ENCODE measurements at regions not wholly inside any gene's neighbourhood (a gene's known extent, or its start where the extent isn't known, plus 50 kb on each side); places are given as distances from the start of the nearest gene placed in this dataset.
"Not testable (repeated sequence)": the region's sequence is repeated elsewhere in the genome, so short reads cannot be mapped to it uniquely, and the experiment has no call there.

DNA sequence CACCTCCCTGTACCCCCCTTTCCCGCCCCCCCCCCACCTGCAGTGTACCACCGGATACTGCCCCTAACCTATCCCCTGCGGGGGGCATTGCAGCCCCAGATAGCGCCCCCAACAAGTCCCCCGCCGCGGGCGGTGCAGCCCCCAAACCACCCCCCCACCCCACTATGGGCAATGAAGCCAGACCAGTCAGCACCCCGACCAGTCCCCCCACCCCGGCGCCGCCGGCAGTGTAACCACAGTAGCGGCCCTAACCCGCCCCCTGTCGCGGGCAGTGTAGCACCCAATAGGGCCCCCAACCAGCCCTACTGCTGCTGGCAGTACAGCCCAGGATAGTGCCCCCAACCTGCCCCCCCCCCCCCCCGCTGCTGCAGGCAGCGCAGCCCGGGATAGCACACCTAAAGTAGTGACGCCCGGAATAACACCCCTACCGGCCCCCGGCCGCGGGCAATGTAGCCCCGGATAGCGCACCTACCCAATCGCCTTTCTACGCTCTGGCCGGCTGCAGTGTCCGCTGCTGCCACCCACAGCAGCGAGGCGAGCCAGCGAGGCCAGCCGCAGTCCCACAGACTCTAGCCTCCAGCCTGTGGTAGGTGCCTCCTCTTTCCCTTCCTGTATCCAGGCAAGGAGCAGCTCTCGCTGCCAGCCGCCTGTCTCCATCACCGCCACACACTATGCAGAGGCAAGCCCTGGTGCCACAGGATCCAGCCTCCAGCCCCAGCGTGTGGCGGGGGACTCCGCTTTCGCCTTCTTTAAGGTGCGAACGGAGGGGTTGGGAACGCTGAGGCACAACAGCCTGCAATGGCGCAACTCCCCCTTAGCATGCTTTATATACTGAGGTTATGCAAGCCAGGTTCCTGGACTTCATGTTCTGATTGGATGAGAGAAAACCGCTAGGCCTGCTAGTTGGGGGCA is 229.3 kb downstream of the LIPI start:
- TF ChIP-seq HDAC2 (IDR thresholded peaks at IDR 0.05); MAFK (IDR thresholded peaks at IDR 0.05; ENCODE audit: partially characterized antibody); GATA3 (IDR thresholded peaks at IDR 0.05; ENCODE audit: borderline replicate concordance); RFX5 (IDR thresholded peaks at IDR 0.05); ZSCAN20 (CRISPR knock-in tag; IDR thresholded peaks at IDR 0.05); CHD2 (IDR thresholded peaks at IDR 0.05; ENCODE audit: low read length, partially characterized antibody); RAD21 (conservative IDR thresholded peaks at IDR 0.05 in 1 of 2, IDR thresholded peaks at IDR 0.05 in 1 of 2): not testable (repeated sequence)
- TF ChIP-seq, protein P1, sequence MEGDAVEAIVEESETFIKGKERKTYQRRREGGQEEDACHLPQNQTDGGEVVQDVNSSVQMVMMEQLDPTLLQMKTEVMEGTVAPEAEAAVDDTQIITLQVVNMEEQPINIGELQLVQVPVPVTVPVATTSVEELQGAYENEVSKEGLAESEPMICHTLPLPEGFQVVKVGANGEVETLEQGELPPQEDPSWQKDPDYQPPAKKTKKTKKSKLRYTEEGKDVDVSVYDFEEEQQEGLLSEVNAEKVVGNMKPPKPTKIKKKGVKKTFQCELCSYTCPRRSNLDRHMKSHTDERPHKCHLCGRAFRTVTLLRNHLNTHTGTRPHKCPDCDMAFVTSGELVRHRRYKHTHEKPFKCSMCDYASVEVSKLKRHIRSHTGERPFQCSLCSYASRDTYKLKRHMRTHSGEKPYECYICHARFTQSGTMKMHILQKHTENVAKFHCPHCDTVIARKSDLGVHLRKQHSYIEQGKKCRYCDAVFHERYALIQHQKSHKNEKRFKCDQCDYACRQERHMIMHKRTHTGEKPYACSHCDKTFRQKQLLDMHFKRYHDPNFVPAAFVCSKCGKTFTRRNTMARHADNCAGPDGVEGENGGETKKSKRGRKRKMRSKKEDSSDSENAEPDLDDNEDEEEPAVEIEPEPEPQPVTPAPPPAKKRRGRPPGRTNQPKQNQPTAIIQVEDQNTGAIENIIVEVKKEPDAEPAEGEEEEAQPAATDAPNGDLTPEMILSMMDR (IDR thresholded peaks at IDR 0.05) = not testable (repeated sequence)
- TF ChIP-seq, protein P2, sequence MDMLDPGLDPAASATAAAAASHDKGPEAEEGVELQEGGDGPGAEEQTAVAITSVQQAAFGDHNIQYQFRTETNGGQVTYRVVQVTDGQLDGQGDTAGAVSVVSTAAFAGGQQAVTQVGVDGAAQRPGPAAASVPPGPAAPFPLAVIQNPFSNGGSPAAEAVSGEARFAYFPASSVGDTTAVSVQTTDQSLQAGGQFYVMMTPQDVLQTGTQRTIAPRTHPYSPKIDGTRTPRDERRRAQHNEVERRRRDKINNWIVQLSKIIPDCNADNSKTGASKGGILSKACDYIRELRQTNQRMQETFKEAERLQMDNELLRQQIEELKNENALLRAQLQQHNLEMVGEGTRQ (IDR thresholded peaks at IDR 0.05) = not testable (repeated sequence)
- TF ChIP-seq, protein P3, sequence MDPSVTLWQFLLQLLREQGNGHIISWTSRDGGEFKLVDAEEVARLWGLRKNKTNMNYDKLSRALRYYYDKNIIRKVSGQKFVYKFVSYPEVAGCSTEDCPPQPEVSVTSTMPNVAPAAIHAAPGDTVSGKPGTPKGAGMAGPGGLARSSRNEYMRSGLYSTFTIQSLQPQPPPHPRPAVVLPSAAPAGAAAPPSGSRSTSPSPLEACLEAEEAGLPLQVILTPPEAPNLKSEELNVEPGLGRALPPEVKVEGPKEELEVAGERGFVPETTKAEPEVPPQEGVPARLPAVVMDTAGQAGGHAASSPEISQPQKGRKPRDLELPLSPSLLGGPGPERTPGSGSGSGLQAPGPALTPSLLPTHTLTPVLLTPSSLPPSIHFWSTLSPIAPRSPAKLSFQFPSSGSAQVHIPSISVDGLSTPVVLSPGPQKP (IDR thresholded peaks at IDR 0.05; ENCODE audit: low read depth, low read length) = not testable (repeated sequence)
- TF ChIP-seq, protein P4, sequence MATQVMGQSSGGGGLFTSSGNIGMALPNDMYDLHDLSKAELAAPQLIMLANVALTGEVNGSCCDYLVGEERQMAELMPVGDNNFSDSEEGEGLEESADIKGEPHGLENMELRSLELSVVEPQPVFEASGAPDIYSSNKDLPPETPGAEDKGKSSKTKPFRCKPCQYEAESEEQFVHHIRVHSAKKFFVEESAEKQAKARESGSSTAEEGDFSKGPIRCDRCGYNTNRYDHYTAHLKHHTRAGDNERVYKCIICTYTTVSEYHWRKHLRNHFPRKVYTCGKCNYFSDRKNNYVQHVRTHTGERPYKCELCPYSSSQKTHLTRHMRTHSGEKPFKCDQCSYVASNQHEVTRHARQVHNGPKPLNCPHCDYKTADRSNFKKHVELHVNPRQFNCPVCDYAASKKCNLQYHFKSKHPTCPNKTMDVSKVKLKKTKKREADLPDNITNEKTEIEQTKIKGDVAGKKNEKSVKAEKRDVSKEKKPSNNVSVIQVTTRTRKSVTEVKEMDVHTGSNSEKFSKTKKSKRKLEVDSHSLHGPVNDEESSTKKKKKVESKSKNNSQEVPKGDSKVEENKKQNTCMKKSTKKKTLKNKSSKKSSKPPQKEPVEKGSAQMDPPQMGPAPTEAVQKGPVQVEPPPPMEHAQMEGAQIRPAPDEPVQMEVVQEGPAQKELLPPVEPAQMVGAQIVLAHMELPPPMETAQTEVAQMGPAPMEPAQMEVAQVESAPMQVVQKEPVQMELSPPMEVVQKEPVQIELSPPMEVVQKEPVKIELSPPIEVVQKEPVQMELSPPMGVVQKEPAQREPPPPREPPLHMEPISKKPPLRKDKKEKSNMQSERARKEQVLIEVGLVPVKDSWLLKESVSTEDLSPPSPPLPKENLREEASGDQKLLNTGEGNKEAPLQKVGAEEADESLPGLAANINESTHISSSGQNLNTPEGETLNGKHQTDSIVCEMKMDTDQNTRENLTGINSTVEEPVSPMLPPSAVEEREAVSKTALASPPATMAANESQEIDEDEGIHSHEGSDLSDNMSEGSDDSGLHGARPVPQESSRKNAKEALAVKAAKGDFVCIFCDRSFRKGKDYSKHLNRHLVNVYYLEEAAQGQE (IDR thresholded peaks at IDR 0.05) = not testable (repeated sequence)
